ENCODE measurements at regions not wholly inside any gene's neighbourhood (a gene's known extent, or its start where the extent isn't known, plus 50 kb on each side); places are given as distances from the start of the nearest gene placed in this dataset.

DNA sequence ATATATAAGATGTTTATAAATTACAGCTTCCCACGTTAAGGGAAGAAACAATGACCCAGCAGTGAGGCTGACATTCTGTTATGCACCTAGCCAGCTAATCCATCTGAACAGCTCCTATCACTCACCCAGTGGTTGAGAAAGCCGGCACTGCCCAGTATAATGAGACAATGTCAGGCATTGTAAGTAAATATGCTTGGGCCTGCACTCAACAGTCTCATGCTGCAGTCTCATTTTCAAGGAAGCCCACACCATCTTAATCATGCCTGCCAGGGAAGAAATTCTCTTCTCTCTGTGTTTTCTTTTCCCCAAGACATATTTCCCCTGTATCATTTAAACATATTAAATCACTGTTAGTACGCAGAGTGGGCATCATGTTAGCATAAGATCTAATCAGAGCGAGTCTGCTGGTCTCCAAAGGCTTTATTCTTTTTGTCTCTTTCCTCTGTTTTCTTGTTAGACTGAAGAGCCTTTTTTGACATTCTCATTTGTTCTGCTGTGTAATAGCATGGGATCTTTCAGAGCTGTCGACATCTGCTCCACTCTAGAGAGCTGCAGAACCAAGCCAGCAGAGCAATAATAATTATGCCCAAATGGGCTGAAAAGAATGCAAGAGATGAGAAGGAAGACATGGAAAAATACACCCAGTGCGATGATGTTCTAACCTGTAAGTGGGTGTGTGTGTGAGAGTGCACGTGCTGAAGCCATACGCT lies 67.6 kb upstream of the SLC22A15 start:
- TF ChIP-seq EZH2 (IDR thresholded peaks at IDR 0.05) = no peak
- no peak for TF ChIP-seq POLR2AphosphoS5 (IDR thresholded peaks at IDR 0.05; ENCODE audit: borderline replicate concordance, low read depth, low read length)

Measured in SK-N-MC (cell line).